HL-60 (cell line): ENCODE measurements at regions not wholly inside any gene's neighbourhood (a gene's known extent, or its start where the extent isn't known, plus 50 kb on each side); places are given as distances from the start of the nearest gene placed in this dataset.

ENCODE experiments used
- POLR2AphosphoS5 ChIP-seq: IDR thresholded peaks from 2 replicates; pipeline ENCODE4 v1.6.1; 2012; ENCODE audit warnings: low read depth
- TF ChIP-seq, protein P1 (sequence below): IDR thresholded peaks from one replicate; pipeline ENCODE4 v1.5.1; 2011; ENCODE audit warnings: low read length, control low read depth, inconsistent platforms; ENCODE audit not compliant: insufficient read depth
- TF ChIP-seq, protein P2 (sequence below): IDR thresholded peaks from 2 replicates; pipeline ENCODE4 v1.6.1; 2012; ENCODE audit warnings: low read depth; ENCODE audit not compliant: insufficient replicate concordance

DNA sequence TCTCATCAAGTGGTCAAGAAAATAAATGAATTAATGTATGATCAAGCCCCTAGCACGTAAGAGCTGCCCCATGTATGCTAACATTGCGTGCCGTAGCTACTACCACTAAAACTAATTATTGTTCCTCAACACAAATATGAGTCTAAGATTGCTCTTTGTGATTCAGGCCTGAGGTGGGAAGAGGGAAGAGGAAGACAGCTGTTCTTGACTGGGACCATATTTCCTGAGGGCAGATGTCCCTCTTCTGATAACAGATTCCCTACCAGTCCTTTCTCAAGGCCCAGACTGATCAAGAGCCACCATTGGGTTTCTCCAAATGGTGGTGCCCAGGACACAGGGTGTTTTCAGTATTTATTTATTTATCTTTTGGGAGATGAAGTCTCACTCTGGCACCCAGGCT lies 87.2 kb upstream of the CADM1 start:
- TF ChIP-seq, protein P1, sequence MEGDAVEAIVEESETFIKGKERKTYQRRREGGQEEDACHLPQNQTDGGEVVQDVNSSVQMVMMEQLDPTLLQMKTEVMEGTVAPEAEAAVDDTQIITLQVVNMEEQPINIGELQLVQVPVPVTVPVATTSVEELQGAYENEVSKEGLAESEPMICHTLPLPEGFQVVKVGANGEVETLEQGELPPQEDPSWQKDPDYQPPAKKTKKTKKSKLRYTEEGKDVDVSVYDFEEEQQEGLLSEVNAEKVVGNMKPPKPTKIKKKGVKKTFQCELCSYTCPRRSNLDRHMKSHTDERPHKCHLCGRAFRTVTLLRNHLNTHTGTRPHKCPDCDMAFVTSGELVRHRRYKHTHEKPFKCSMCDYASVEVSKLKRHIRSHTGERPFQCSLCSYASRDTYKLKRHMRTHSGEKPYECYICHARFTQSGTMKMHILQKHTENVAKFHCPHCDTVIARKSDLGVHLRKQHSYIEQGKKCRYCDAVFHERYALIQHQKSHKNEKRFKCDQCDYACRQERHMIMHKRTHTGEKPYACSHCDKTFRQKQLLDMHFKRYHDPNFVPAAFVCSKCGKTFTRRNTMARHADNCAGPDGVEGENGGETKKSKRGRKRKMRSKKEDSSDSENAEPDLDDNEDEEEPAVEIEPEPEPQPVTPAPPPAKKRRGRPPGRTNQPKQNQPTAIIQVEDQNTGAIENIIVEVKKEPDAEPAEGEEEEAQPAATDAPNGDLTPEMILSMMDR = no peak
- TF ChIP-seq, protein P2, sequence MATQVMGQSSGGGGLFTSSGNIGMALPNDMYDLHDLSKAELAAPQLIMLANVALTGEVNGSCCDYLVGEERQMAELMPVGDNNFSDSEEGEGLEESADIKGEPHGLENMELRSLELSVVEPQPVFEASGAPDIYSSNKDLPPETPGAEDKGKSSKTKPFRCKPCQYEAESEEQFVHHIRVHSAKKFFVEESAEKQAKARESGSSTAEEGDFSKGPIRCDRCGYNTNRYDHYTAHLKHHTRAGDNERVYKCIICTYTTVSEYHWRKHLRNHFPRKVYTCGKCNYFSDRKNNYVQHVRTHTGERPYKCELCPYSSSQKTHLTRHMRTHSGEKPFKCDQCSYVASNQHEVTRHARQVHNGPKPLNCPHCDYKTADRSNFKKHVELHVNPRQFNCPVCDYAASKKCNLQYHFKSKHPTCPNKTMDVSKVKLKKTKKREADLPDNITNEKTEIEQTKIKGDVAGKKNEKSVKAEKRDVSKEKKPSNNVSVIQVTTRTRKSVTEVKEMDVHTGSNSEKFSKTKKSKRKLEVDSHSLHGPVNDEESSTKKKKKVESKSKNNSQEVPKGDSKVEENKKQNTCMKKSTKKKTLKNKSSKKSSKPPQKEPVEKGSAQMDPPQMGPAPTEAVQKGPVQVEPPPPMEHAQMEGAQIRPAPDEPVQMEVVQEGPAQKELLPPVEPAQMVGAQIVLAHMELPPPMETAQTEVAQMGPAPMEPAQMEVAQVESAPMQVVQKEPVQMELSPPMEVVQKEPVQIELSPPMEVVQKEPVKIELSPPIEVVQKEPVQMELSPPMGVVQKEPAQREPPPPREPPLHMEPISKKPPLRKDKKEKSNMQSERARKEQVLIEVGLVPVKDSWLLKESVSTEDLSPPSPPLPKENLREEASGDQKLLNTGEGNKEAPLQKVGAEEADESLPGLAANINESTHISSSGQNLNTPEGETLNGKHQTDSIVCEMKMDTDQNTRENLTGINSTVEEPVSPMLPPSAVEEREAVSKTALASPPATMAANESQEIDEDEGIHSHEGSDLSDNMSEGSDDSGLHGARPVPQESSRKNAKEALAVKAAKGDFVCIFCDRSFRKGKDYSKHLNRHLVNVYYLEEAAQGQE = no peak
- no peak for TF ChIP-seq POLR2AphosphoS5
